ENCODE measurements at regions not wholly inside any gene's neighbourhood (a gene's known extent, or its start where the extent isn't known, plus 50 kb on each side); places are given as distances from the start of the nearest gene placed in this dataset.

- TF ChIP-seq ZNF462 (CRISPR knock-in tag; IDR thresholded peaks at IDR 0.05) (no peak), POLR2AphosphoS5 (IDR thresholded peaks at IDR 0.05; ENCODE audit: low read depth) (no peak), JUNB (IDR thresholded peaks at IDR 0.05; ENCODE audit: unreplicated experiment) (no peak), CTCF (conservative IDR thresholded peaks at IDR 0.05; ENCODE audit: low read depth in 2 of 2) (no peak), CREB1 (CRISPR knock-in tag; IDR thresholded peaks at IDR 0.05; ENCODE audit: low read depth) (no peak), STAT1 (IDR thresholded peaks at IDR 0.05; ENCODE audit: unreplicated experiment) (no peak), EZH2phosphoT487 (IDR thresholded peaks at IDR 0.05; ENCODE audit: unreplicated experiment) (no peak), NANOG (IDR thresholded peaks at IDR 0.05; ENCODE audit: borderline replicate concordance) (no peak)
These were observed 181.6 kb upstream of the UBE3A start (continued) for GRCh38 chr15:25620466-25620865.

- H3F3A ChIP-seq (replicated peaks; ENCODE audit: low read depth): no peaks in the 10 kb centered on the region
- Mint-ChIP-seq H3K4me3 (no peak overlapping the region), H3K36me3 (ENCODE audit: low read depth) (no peaks in the 10 kb centered on the region; the same call in 2 of the 3 replicates), H3K27ac (no peak overlapping the region), H3K9me3 (no peaks in the 10 kb centered on the region; the same call in 2 of the 3 replicates), H3K27me3 (ENCODE audit: insufficient read depth, low read depth, poor library complexity) (peaks cover 9% of the 10 kb centered on the region), H3K4me1 (no peaks in the 10 kb centered on the region; the same call in 2 of the 3 replicates)
- DNase-seq (ENCODE audit: low spot score) (no peak), ATAC-seq (no peak)
- H2AFZ ChIP-seq: no peak overlapping the region
- H3K9me2 ChIP-seq (ENCODE audit: insufficient read depth): 0 out of 2 replicates have a peak, but pooled peaks cover 9% of the 10 kb centered on the region
- H3K4me3 ChIP-seq: no peak overlapping the region
- no peaks in the 10 kb centered on the region for H4K20me1 ChIP-seq (replicated peaks; ENCODE audit: insufficient read depth)
- H3K4me1 ChIP-seq (ENCODE audit: insufficient read depth): no peaks in the 10 kb centered on the region
- H3K79me2 ChIP-seq (replicated peaks; ENCODE audit: insufficient read depth): no peaks in the 10 kb centered on the region
- H3K36me3 ChIP-seq (ENCODE audit: insufficient read depth): no peaks in the 10 kb centered on the region
- H3K4me2 ChIP-seq: no peak overlapping the region
- no peaks in the 10 kb centered on the region for H3K27me3 ChIP-seq (ENCODE audit: insufficient read depth)
- H3K27ac ChIP-seq (ENCODE audit: low read depth): no peak overlapping the region
- no peak for TF ChIP-seq ZNF114 (CRISPR knock-in tag; IDR thresholded peaks at IDR 0.05)
- no peak for TF ChIP-seq CREB1 (CRISPR knock-in tag; IDR thresholded peaks at IDR 0.05; ENCODE audit: low read depth)
- no peak for TF ChIP-seq CTCF (conservative IDR thresholded peaks at IDR 0.05; ENCODE audit: low read depth in 2 of 2)
- no peak for TF ChIP-seq POLR2AphosphoS5 (IDR thresholded peaks at IDR 0.05; ENCODE audit: low read depth)
- TF ChIP-seq JUNB (IDR thresholded peaks at IDR 0.05; ENCODE audit: unreplicated experiment): no peak
These were observed 180.9 kb upstream of the UBE3A start for GRCh38 chr15:25619761-25620160.

All from GM23338 (cell line).